ENCODE measurements at regions not wholly inside any gene's neighbourhood (a gene's known extent, or its start where the extent isn't known, plus 50 kb on each side); places are given as distances from the start of the nearest gene placed in this dataset.
A peak's percentile ranks its signal among the peaks of the same experiment; 100 is the strongest.
"Not testable (repeated sequence)": the region's sequence is repeated elsewhere in the genome, so short reads cannot be mapped to it uniquely, and the experiment has no call there.

DNA sequence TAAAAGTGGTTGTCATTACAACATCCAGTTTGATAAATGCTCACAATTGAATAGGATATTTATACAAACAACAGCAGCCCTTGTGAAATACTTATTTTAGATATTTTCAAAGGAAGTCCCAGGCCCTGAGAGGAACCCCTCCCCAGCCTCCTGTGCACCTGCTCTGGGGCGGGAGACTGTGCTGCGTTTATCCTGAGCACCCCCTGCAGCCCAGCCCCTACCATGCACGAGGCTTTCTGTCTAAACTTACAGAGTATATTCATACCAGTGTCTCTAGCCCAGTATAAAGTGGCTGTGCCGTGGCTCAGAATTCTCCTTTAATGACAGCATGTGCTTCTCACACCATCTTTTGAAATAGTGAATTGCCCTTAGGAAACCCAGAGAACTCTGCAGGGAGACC is 1084.3 kb downstream of the TMEM121 start:
- no peak for ATAC-seq
- no peak for TF ChIP-seq CTCF (IDR thresholded peaks at IDR 0.05)
- H3K4me1 ChIP-seq, result peaks cover 0 to 3% of the 10 kb centered on the region in 2 donors
- no peaks in the 10 kb centered on the region for H3K36me3 ChIP-seq
- no peak overlapping the region for H3K4me3 ChIP-seq
- peaks cover 0 to 25% of the 10 kb centered on the region in 2 donors for H3K27me3 ChIP-seq
- intact Hi-C loops (cut with DNase I), result no loop called here
- H3K9me3 ChIP-seq, result no peaks in the 10 kb centered on the region
- no peak overlapping the region for H3K27ac ChIP-seq
- no peak for DNase-seq

DNA sequence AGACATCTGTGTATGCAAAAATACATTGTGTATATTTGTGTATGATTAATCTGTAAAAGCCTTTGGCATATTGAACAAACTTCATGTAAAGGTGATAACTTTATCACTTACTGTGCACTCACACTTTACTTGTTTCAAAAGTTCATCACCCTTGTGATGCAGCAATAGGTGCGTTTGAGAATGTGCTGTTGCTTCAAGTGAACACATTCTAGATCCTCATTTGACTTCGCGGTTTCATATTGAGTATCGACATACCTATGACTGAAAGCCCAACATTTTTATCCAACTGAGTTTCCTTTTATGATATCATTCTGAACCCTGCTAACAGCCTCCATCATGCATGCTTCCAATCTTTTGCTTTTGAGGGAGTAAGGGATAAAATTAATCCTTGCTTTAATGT is 1086.9 kb downstream of the TMEM121 start:
- intact Hi-C loops (cut with DNase I), result no loop called here
- DNase-seq (no peak), ATAC-seq (no peak)
- no peaks in the 10 kb centered on the region for H3K9me3 ChIP-seq
- H3K4me1 ChIP-seq, result no peaks in the 10 kb centered on the region
- TF ChIP-seq CTCF (IDR thresholded peaks at IDR 0.05), result no peak
- no peaks in the 10 kb centered on the region for H3K36me3 ChIP-seq
- no peak overlapping the region for H3K27ac ChIP-seq
- H3K4me3 ChIP-seq, result no peak overlapping the region
- peaks cover 0 to 18% of the 10 kb centered on the region in 2 donors for H3K27me3 ChIP-seq

- intact Hi-C loops (cut with DNase I); H3K36me3 ChIP-seq; H3K4me3 ChIP-seq; H3K27ac ChIP-seq; H3K4me1 ChIP-seq; H3K9me3 ChIP-seq; ATAC-seq: not testable (repeated sequence)
- peak in 1 of 2 donors; percentile 63 for TF ChIP-seq CTCF (IDR thresholded peaks at IDR 0.05)
- DNase-seq, result peak in 2 of 4 donors; percentile 64 to 88
- H3K27me3 ChIP-seq, result peaks cover 0 to 18% of the 10 kb centered on the region in 2 donors
Observed at GRCh38 chr14:106618471-106618951, 1092.1 kb downstream of the TMEM121 start.

- peaks cover 0 to 28% of the 10 kb centered on the region in 2 donors for H3K27me3 ChIP-seq
- H3K36me3 ChIP-seq, result no peaks in the 10 kb centered on the region
- ATAC-seq, result no peak
- no peaks in the 10 kb centered on the region for H3K4me1 ChIP-seq
- intact Hi-C loops (cut with DNase I), result no loop called here
- DNase-seq, result no peak
- no peaks in the 10 kb centered on the region for H3K9me3 ChIP-seq
- H3K27ac ChIP-seq, result peak overlapping the region in 1 of 2 donors; percentile 45
- no peak for TF ChIP-seq CTCF (IDR thresholded peaks at IDR 0.05)
- no peak overlapping the region for H3K4me3 ChIP-seq
Observed at GRCh38 chr14:106619606-106620005, 1093.2 kb downstream of the TMEM121 start.

GRCh38 chr14:106620368-106620767 is 1094.0 kb downstream of the TMEM121 start:
- intact Hi-C loops (cut with DNase I), result no loop called here
- DNase-seq, result no peak
- no peak overlapping the region for H3K4me3 ChIP-seq
- no peak overlapping the region for H3K27ac ChIP-seq
- H3K9me3 ChIP-seq, result no peaks in the 10 kb centered on the region
- no peak for TF ChIP-seq CTCF (IDR thresholded peaks at IDR 0.05)
- peaks cover 0 to 29% of the 10 kb centered on the region in 2 donors for H3K27me3 ChIP-seq
- no peaks in the 10 kb centered on the region for H3K4me1 ChIP-seq
- no peak for ATAC-seq
- H3K36me3 ChIP-seq, result no peaks in the 10 kb centered on the region

Measured in left lung (tissue), 4 donors.